Right lobe of liver (tissue), 4 donors: ENCODE measurements at regions not wholly inside any gene's neighbourhood (a gene's known extent, or its start where the extent isn't known, plus 50 kb on each side); places are given as distances from the start of the nearest gene placed in this dataset.

ENCODE experiments used
- POLR2A ChIP-seq: fragments of 450-650 bp; IDR thresholded peaks from one replicate; pipeline ENCODE4 v1.6.1; 2017; ENCODE audit warnings: antibody characterized with exemption, mild to moderate bottlenecking
- TF ChIP-seq, protein P1 (sequence below), 4 donors: fragments of 200-600 bp in 3 of 4; fragments of 450-650 bp in 1 of 4; IDR thresholded peaks; one replicate each; pipeline versions ENCODE4 v1.5.1 to v1.8.0; 2016 to 2022; ENCODE audit warnings: antibody characterized with exemption in 4 of 4, mild to moderate bottlenecking in 2 of 4
- donor health status: DM: no; HTN: no; CAD: no.
- donor health status: DM: no; HTN: no; CAD: no.
- donor health status: DM: no; HTN: yes; CAD: no.

DNA sequence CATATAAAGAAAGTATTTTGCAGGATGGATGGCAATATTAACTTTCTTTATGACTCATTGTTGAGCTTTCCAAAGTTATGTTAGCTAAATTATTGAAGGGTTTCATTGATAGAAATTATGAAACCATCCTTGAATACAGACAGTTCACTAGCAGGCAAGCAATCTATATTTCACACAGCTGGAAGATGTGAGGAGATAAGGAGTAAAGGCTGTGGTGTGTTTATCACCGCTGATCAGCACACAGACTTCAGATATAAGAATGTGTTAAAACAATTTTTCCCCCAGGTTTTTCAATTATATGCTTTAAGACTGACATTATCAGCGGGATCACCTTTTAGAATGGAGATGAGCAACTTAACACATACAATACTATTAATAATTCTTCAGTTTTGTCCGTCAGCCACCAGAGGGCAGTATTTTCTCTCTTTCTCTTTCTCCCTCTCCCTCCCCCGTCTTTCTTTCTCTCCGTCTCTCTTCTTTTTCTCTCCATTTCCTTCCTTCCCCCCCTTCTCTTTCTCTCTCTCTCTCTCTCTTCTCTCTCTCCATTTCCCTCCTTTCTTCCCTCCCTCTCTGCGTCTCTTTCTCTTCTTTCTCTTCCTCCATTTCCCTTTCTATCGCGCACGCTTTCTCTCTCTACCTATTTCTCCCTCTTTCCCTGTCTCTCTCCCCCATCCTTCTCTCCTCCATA is 62.9 kb upstream of the FAM171A1 start:
- TF ChIP-seq, protein P1, sequence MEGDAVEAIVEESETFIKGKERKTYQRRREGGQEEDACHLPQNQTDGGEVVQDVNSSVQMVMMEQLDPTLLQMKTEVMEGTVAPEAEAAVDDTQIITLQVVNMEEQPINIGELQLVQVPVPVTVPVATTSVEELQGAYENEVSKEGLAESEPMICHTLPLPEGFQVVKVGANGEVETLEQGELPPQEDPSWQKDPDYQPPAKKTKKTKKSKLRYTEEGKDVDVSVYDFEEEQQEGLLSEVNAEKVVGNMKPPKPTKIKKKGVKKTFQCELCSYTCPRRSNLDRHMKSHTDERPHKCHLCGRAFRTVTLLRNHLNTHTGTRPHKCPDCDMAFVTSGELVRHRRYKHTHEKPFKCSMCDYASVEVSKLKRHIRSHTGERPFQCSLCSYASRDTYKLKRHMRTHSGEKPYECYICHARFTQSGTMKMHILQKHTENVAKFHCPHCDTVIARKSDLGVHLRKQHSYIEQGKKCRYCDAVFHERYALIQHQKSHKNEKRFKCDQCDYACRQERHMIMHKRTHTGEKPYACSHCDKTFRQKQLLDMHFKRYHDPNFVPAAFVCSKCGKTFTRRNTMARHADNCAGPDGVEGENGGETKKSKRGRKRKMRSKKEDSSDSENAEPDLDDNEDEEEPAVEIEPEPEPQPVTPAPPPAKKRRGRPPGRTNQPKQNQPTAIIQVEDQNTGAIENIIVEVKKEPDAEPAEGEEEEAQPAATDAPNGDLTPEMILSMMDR (IDR thresholded peaks at IDR 0.05), result peak; percentile 64 to 82 (median 74)
- TF ChIP-seq POLR2A, result no peak
